ENCODE measurements at regions not wholly inside any gene's neighbourhood (a gene's known extent, or its start where the extent isn't known, plus 50 kb on each side); places are given as distances from the start of the nearest gene placed in this dataset.

GRCh38 chr2:224211791-224212190 lies 172.7 kb upstream of the SERPINE2 start:
- H3K27ac Mint-ChIP-seq = no peak overlapping the region
- DNase-seq (ENCODE audit: low spot score) (no peak), ATAC-seq (no peak)
- no peaks in the 10 kb centered on the region for H3F3A ChIP-seq (replicated peaks; ENCODE audit: low read depth)
- H2AFZ ChIP-seq = no peak overlapping the region
- H3K4me2 ChIP-seq = no peak overlapping the region
- no peaks in the 10 kb centered on the region for H3K4me1 ChIP-seq (ENCODE audit: insufficient read depth)
- H3K27me3 ChIP-seq (ENCODE audit: insufficient read depth) = no peaks in the 10 kb centered on the region
- H3K4me3 ChIP-seq = no peak overlapping the region
- H3K4me3 Mint-ChIP-seq = no peak overlapping the region
- TF ChIP-seq ZNF462 (CRISPR knock-in tag; IDR thresholded peaks at IDR 0.05) (no peak), ZNF114 (CRISPR knock-in tag; IDR thresholded peaks at IDR 0.05) (no peak), POLR2AphosphoS5 (IDR thresholded peaks at IDR 0.05; ENCODE audit: low read depth) (no peak), CREB1 (CRISPR knock-in tag; IDR thresholded peaks at IDR 0.05; ENCODE audit: low read depth) (no peak), ZNF331 (CRISPR knock-in tag; IDR thresholded peaks at IDR 0.05; ENCODE audit: low read depth) (no peak), EZH2 (IDR thresholded peaks at IDR 0.05; ENCODE audit: low read depth, unreplicated experiment) (no peak), NANOG (IDR thresholded peaks at IDR 0.05; ENCODE audit: borderline replicate concordance) (no peak), JUNB (IDR thresholded peaks at IDR 0.05; ENCODE audit: unreplicated experiment) (no peak), REST (IDR thresholded peaks at IDR 0.05; ENCODE audit: unreplicated experiment) (no peak), ETS1 (IDR thresholded peaks at IDR 0.05) (no peak), STAT1 (IDR thresholded peaks at IDR 0.05; ENCODE audit: unreplicated experiment) (no peak), CTCF (conservative IDR thresholded peaks at IDR 0.05; ENCODE audit: low read depth in 2 of 2) (no peak), EZH2phosphoT487 (IDR thresholded peaks at IDR 0.05; ENCODE audit: unreplicated experiment) (no peak)
- no peaks in the 10 kb centered on the region for H3K79me2 ChIP-seq (replicated peaks; ENCODE audit: insufficient read depth)
- H3K36me3 ChIP-seq (ENCODE audit: insufficient read depth) = no peaks in the 10 kb centered on the region
- H3K9me2 ChIP-seq (ENCODE audit: insufficient read depth) = 0 out of 2 replicates have a peak, but pooled peaks cover 4% of the 10 kb centered on the region
- H4K20me1 ChIP-seq (replicated peaks; ENCODE audit: insufficient read depth) = no peaks in the 10 kb centered on the region
- H3K27ac ChIP-seq (ENCODE audit: low read depth) = no peak overlapping the region
- peaks cover 13% of the 10 kb centered on the region; the same call in 2 of the 3 replicates for H3K4me1 Mint-ChIP-seq
- H3K9me3 Mint-ChIP-seq = no peaks in the 10 kb centered on the region
- no peaks in the 10 kb centered on the region for H3K36me3 Mint-ChIP-seq (ENCODE audit: low read depth)
- peaks cover 3% of the 10 kb centered on the region for H3K27me3 Mint-ChIP-seq (ENCODE audit: insufficient read depth, low read depth, poor library complexity)
